K562 (cell line): ENCODE measurements at regions not wholly inside any gene's neighbourhood (a gene's known extent, or its start where the extent isn't known, plus 50 kb on each side); places are given as distances from the start of the nearest gene placed in this dataset.

ENCODE experiments used
- CTCF ChIP-seq, 3 experiments: IDR thresholded peaks in 2 of 3; conservative IDR thresholded peaks in 1 of 3; 2 replicates each; pipeline ENCODE4 v1.5.1; 2011 to 2012; ENCODE audit warnings: low read length in 3 of 3, mild to moderate bottlenecking in 3 of 3, control low read depth in 2 of 3, improper control_type of control experiment in 1 of 3, inconsistent platforms in 1 of 3, low read depth in 1 of 3, mixed read lengths in 1 of 3, moderate library complexity in 1 of 3; ENCODE audit not compliant: insufficient read depth in 2 of 3
- KDM4B ChIP-seq, 2 experiments: fragments of 450-650 bp in 1 of 2; sonication (generic) in 1 of 2; IDR thresholded peaks; 2 replicates each; pipeline ENCODE4 v1.6.1; 2016 to 2017; ENCODE audit warnings: borderline replicate concordance in 2 of 2, antibody characterized with exemption in 1 of 2, low read depth in 1 of 2, mild to moderate bottlenecking in 1 of 2
- MAZ ChIP-seq, 2 experiments: fragments of 450-650 bp in 1 of 2; sonication (generic) in 1 of 2; formaldehyde crosslinking; IDR thresholded peaks in 1 of 2; conservative IDR thresholded peaks in 1 of 2; 2 replicates each; pipeline versions ENCODE4 v1.4.0 to v1.5.0; 2020; ENCODE audit warnings: mild to moderate bottlenecking in 1 of 2, missing genetic modification reagents in 1 of 2
- SMC3 ChIP-seq: conservative IDR thresholded peaks from 2 replicates; pipeline ENCODE4 v1.6.1; 2011; ENCODE audit warnings: low read depth, low read length, improper control_type of control experiment; ENCODE audit not compliant: insufficient read depth

DNA sequence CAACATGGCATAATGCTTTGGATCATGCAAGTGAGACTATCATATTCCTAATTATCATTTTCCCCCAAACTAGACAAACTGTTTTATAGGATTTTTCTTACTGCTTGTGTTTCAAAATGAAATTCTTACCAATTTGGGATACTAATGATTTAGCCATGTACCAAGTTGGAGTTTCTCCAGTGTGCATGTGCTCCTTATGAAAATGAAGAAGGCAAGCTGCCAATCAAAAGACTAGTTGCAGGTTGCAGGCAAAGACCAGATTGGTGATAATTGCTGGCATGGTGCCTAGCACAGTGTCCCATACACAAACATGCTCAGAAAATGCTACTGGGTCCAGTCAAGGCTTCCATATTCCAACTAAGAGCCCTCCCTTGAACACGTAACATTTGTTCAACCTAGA, 771.8 kb upstream of the FANCL start:
- TF ChIP-seq MAZ (CRISPR knock-in tag; conservative IDR thresholded peaks at IDR 0.05 in 1 of 2, IDR thresholded peaks at IDR 0.05 in 1 of 2) (no peak), CTCF (IDR thresholded peaks at IDR 0.05 in 2 of 3, conservative IDR thresholded peaks at IDR 0.05 in 1 of 3; ENCODE audit: insufficient read depth in 2 of 3, low read depth in 1 of 3, low read length in 3 of 3) (no peak), SMC3 (no peak), KDM4B (IDR thresholded peaks at IDR 0.05; ENCODE audit: borderline replicate concordance in 2 of 2, low read depth in 1 of 2) (no peak)
